ENCODE measurements at regions not wholly inside any gene's neighbourhood (a gene's known extent, or its start where the extent isn't known, plus 50 kb on each side); places are given as distances from the start of the nearest gene placed in this dataset.

- H3K36me3 Mint-ChIP-seq (ENCODE audit: low read depth): no peaks in the 10 kb centered on the region
- no peak overlapping the region for H3K27ac Mint-ChIP-seq
- H3K4me1 Mint-ChIP-seq (ENCODE audit: low read depth): no peaks in the 10 kb centered on the region
- H3K27me3 Mint-ChIP-seq: no peaks in the 10 kb centered on the region
- H3K9me3 Mint-ChIP-seq: no peaks in the 10 kb centered on the region
- H3K4me3 Mint-ChIP-seq: no peak overlapping the region
These were observed 511.9 kb upstream of the KLF12 start for GRCh38 chr13:74646091-74646490.

- H3K36me3 Mint-ChIP-seq (ENCODE audit: low read depth): no peaks in the 10 kb centered on the region
- no peaks in the 10 kb centered on the region for H3K9me3 Mint-ChIP-seq
- H3K27ac Mint-ChIP-seq: no peak overlapping the region
These were observed 511.4 kb upstream of the KLF12 start for GRCh38 chr13:74645586-74645985.

GRCh38 chr13:74644229-74644628, 510.0 kb upstream of the KLF12 start:
- H3K36me3 Mint-ChIP-seq (ENCODE audit: low read depth): no peaks in the 10 kb centered on the region
- no peaks in the 10 kb centered on the region for H3K9me3 Mint-ChIP-seq
- no peaks in the 10 kb centered on the region for H3K27me3 Mint-ChIP-seq
- H3K4me1 Mint-ChIP-seq (ENCODE audit: low read depth): no peaks in the 10 kb centered on the region
- no peak overlapping the region for H3K27ac Mint-ChIP-seq
- H3K4me3 Mint-ChIP-seq: no peak overlapping the region

More at GRCh38 chr13:74645586-74645985, 511.4 kb upstream of the KLF12 start:
- no peaks in the 10 kb centered on the region for H3K27me3 Mint-ChIP-seq
- no peak overlapping the region for H3K4me3 Mint-ChIP-seq
- H3K4me1 Mint-ChIP-seq (ENCODE audit: low read depth): no peaks in the 10 kb centered on the region

- Mint-ChIP-seq H3K4me1 (ENCODE audit: low read depth) (no peaks in the 10 kb centered on the region), H3K36me3 (ENCODE audit: low read depth) (no peaks in the 10 kb centered on the region), H3K9me3 (no peaks in the 10 kb centered on the region), H3K4me3 (no peak overlapping the region), H3K27me3 (no peaks in the 10 kb centered on the region), H3K27ac (no peak overlapping the region)
These were observed 507.4 kb upstream of the KLF12 start for GRCh38 chr13:74641586-74641985.

GRCh38 chr13:74633734-74634133, 499.5 kb upstream of the KLF12 start:
- no peak overlapping the region for H3K27ac Mint-ChIP-seq
- no peaks in the 10 kb centered on the region for H3K36me3 Mint-ChIP-seq (ENCODE audit: low read depth)
- H3K4me1 Mint-ChIP-seq (ENCODE audit: low read depth): no peaks in the 10 kb centered on the region
- no peak overlapping the region for H3K4me3 Mint-ChIP-seq
- H3K27me3 Mint-ChIP-seq: no peaks in the 10 kb centered on the region
- no peaks in the 10 kb centered on the region for H3K9me3 Mint-ChIP-seq

- Mint-ChIP-seq H3K27ac (no peak overlapping the region), H3K4me3 (no peak overlapping the region), H3K27me3 (peaks cover 3% of the 10 kb centered on the region), H3K4me1 (ENCODE audit: low read depth) (no peaks in the 10 kb centered on the region), H3K36me3 (ENCODE audit: low read depth) (no peaks in the 10 kb centered on the region), H3K9me3 (no peaks in the 10 kb centered on the region)
These were observed 495.8 kb upstream of the KLF12 start for GRCh38 chr13:74629985-74630384.

- no peaks in the 10 kb centered on the region for H3K9me3 Mint-ChIP-seq
- peaks cover 3% of the 10 kb centered on the region for H3K27me3 Mint-ChIP-seq
- no peaks in the 10 kb centered on the region for H3K36me3 Mint-ChIP-seq (ENCODE audit: low read depth)
- no peak overlapping the region for H3K27ac Mint-ChIP-seq
- no peaks in the 10 kb centered on the region for H3K4me1 Mint-ChIP-seq (ENCODE audit: low read depth)
- no peak overlapping the region for H3K4me3 Mint-ChIP-seq
These were observed 491.3 kb upstream of the KLF12 start for GRCh38 chr13:74625541-74625940.

- Mint-ChIP-seq H3K27me3 (peaks cover 3% of the 10 kb centered on the region), H3K36me3 (ENCODE audit: low read depth) (no peaks in the 10 kb centered on the region), H3K4me1 (ENCODE audit: low read depth) (no peaks in the 10 kb centered on the region), H3K27ac (no peak overlapping the region), H3K9me3 (no peaks in the 10 kb centered on the region), H3K4me3 (no peak overlapping the region)
These were observed 489.6 kb upstream of the KLF12 start for GRCh38 chr13:74623761-74624160.

- Mint-ChIP-seq H3K36me3 (ENCODE audit: low read depth) (no peaks in the 10 kb centered on the region), H3K27me3 (peaks cover 3% of the 10 kb centered on the region), H3K9me3 (no peaks in the 10 kb centered on the region), H3K27ac (no peak overlapping the region), H3K4me3 (no peak overlapping the region), H3K4me1 (ENCODE audit: low read depth) (no peaks in the 10 kb centered on the region)
These were observed 488.1 kb upstream of the KLF12 start for GRCh38 chr13:74622284-74622683.

- Mint-ChIP-seq H3K9me3 (no peaks in the 10 kb centered on the region), H3K4me3 (no peak overlapping the region), H3K27ac (no peak overlapping the region), H3K27me3 (no peaks in the 10 kb centered on the region), H3K36me3 (ENCODE audit: low read depth) (no peaks in the 10 kb centered on the region), H3K4me1 (ENCODE audit: low read depth) (no peaks in the 10 kb centered on the region)
These were observed 486.5 kb upstream of the KLF12 start for GRCh38 chr13:74620711-74621110.

- Mint-ChIP-seq H3K9me3 (no peaks in the 10 kb centered on the region), H3K27me3 (no peaks in the 10 kb centered on the region), H3K4me1 (ENCODE audit: low read depth) (no peaks in the 10 kb centered on the region), H3K36me3 (ENCODE audit: low read depth) (no peaks in the 10 kb centered on the region), H3K4me3 (no peak overlapping the region), H3K27ac (no peak overlapping the region)
These were observed 486.1 kb upstream of the KLF12 start for GRCh38 chr13:74620308-74620707.

- no peak overlapping the region for H3K4me3 Mint-ChIP-seq
- no peaks in the 10 kb centered on the region for H3K4me1 Mint-ChIP-seq (ENCODE audit: low read depth)
- H3K9me3 Mint-ChIP-seq: peaks cover 5% of the 10 kb centered on the region
- no peaks in the 10 kb centered on the region for H3K36me3 Mint-ChIP-seq (ENCODE audit: low read depth)
- H3K27me3 Mint-ChIP-seq: peaks cover 3% of the 10 kb centered on the region
- H3K27ac Mint-ChIP-seq: no peak overlapping the region
These were observed 463.3 kb upstream of the KLF12 start for GRCh38 chr13:74597526-74597925.

- H3K4me1 Mint-ChIP-seq (ENCODE audit: low read depth): no peaks in the 10 kb centered on the region
- no peak overlapping the region for H3K4me3 Mint-ChIP-seq
- H3K9me3 Mint-ChIP-seq: peaks cover 5% of the 10 kb centered on the region
- H3K27ac Mint-ChIP-seq: no peak overlapping the region
- no peaks in the 10 kb centered on the region for H3K36me3 Mint-ChIP-seq (ENCODE audit: low read depth)
- H3K27me3 Mint-ChIP-seq: peaks cover 3% of the 10 kb centered on the region
These were observed 462.5 kb upstream of the KLF12 start for GRCh38 chr13:74596691-74597090.

GRCh38 chr13:74593688-74594087, 459.5 kb upstream of the KLF12 start:
- peaks cover 9% of the 10 kb centered on the region for H3K27me3 Mint-ChIP-seq
- H3K36me3 Mint-ChIP-seq (ENCODE audit: low read depth): no peaks in the 10 kb centered on the region
- peaks cover 5% of the 10 kb centered on the region for H3K9me3 Mint-ChIP-seq
- H3K4me1 Mint-ChIP-seq (ENCODE audit: low read depth): no peaks in the 10 kb centered on the region
- no peak overlapping the region for H3K4me3 Mint-ChIP-seq
- no peak overlapping the region for H3K27ac Mint-ChIP-seq

GRCh38 chr13:74586847-74587246, 452.6 kb upstream of the KLF12 start:
- H3K4me3 Mint-ChIP-seq: no peak overlapping the region
- peaks cover 13% of the 10 kb centered on the region for H3K27me3 Mint-ChIP-seq
- no peak overlapping the region for H3K27ac Mint-ChIP-seq
- H3K36me3 Mint-ChIP-seq (ENCODE audit: low read depth): no peaks in the 10 kb centered on the region
- H3K9me3 Mint-ChIP-seq: no peaks in the 10 kb centered on the region
- no peaks in the 10 kb centered on the region for H3K4me1 Mint-ChIP-seq (ENCODE audit: low read depth)

- H3K4me3 Mint-ChIP-seq: peak overlapping the region; percentile 75
- no peaks in the 10 kb centered on the region for H3K9me3 Mint-ChIP-seq
- H3K27me3 Mint-ChIP-seq: peaks cover 61% of the 10 kb centered on the region
- no peak overlapping the region for H3K27ac Mint-ChIP-seq
- no peaks in the 10 kb centered on the region for H3K36me3 Mint-ChIP-seq (ENCODE audit: low read depth)
- H3K4me1 Mint-ChIP-seq (ENCODE audit: low read depth): peaks cover 7% of the 10 kb centered on the region
These were observed 442.2 kb upstream of the KLF12 start for GRCh38 chr13:74576420-74576819.
